Hindlimb muscle (tissue), 1 donor: ENCODE measurements at regions not wholly inside any gene's neighbourhood (a gene's known extent, or its start where the extent isn't known, plus 50 kb on each side); places are given as distances from the start of the nearest gene placed in this dataset.
A peak's percentile ranks its signal among the peaks of the same experiment; 100 is the strongest.

Experiments
- DNase-seq: peaks from one replicate; pipeline ENCODE4 v3.0.0-alpha.2; 2013

GRCh38 chr4:145234091-145234706 is 53.8 kb upstream of the OTUD4 start:
- DNase-seq = peak; percentile 80

GRCh38 chr4:145231906-145232700 is 51.7 kb upstream of the OTUD4 start:
- DNase-seq = no peak

- no peak for DNase-seq
Measured at GRCh38 chr4:145230726-145231125, 50.3 kb upstream of the OTUD4 start.
